ENCODE measurements at regions not wholly inside any gene's neighbourhood (a gene's known extent, or its start where the extent isn't known, plus 50 kb on each side); places are given as distances from the start of the nearest gene placed in this dataset.

DNA sequence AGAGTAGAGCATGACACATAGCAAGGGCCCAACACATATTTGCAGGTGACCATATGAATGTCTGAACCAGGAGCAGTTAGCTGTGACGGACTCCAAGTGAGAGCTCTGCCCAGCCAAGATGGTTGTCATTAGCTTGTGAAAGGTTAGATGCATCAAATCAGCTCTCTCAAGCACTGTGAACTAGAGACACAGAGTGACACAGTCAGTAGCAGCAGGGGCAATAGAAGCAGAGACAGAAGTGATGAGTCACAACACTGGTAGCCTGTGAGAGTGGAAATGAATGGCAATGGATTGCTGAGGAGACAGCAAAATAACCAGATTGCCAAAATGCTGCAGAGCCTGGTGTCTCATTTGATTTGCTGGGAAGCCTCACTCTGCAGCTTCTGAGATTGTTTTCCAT lies 558.9 kb downstream of the PKHD1 start:
- no peaks in the 10 kb centered on the region for H3K27me3 ChIP-seq (ENCODE audit: control insufficient read depth, insufficient read depth, low read length)
- no peaks in the 10 kb centered on the region for H3K9me3 ChIP-seq (ENCODE audit: control insufficient read depth, insufficient read depth, low read depth, low read length)
- H3K4me1 ChIP-seq (ENCODE audit: control insufficient read depth, insufficient read depth, low read length) = peaks cover 6% of the 10 kb centered on the region; the same call in 1 of the 2 replicates
- no peak overlapping the region for H3K27ac ChIP-seq (ENCODE audit: low read depth, low read length)
- no peaks in the 10 kb centered on the region for H3K36me3 ChIP-seq (ENCODE audit: control insufficient read depth, insufficient read depth, low read length)
- no peak overlapping the region for H3K4me3 ChIP-seq (ENCODE audit: low read depth, low read length)
- no peak overlapping the region for H3K9ac ChIP-seq (ENCODE audit: low read length)

- no peak overlapping the region for H3K9ac ChIP-seq (ENCODE audit: low read length)
- no peaks in the 10 kb centered on the region for H3K9me3 ChIP-seq (ENCODE audit: control insufficient read depth, insufficient read depth, low read depth, low read length)
- no peaks in the 10 kb centered on the region for H3K27me3 ChIP-seq (ENCODE audit: control insufficient read depth, insufficient read depth, low read length)
- H3K27ac ChIP-seq (ENCODE audit: low read depth, low read length) = no peak overlapping the region
- H3K4me3 ChIP-seq (ENCODE audit: low read depth, low read length) = no peak overlapping the region
- H3K4me1 ChIP-seq (ENCODE audit: control insufficient read depth, insufficient read depth, low read length) = peaks cover 6% of the 10 kb centered on the region; the same call in 1 of the 2 replicates
- no peaks in the 10 kb centered on the region for H3K36me3 ChIP-seq (ENCODE audit: control insufficient read depth, insufficient read depth, low read length)
Measured at GRCh38 chr6:51529240-51529639, 558.2 kb downstream of the PKHD1 start.

GRCh38 chr6:51531623-51532022 lies 555.8 kb downstream of the PKHD1 start:
- Histone ChIP-seq H3K27ac (ENCODE audit: low read depth, low read length) (no peak overlapping the region), H3K4me3 (ENCODE audit: low read depth, low read length) (no peak overlapping the region), H3K4me1 (ENCODE audit: control insufficient read depth, insufficient read depth, low read length) (peaks cover 8% of the 10 kb centered on the region), H3K9me3 (ENCODE audit: control insufficient read depth, insufficient read depth, low read depth, low read length) (no peaks in the 10 kb centered on the region), H3K9ac (ENCODE audit: low read length) (no peak overlapping the region), H3K36me3 (ENCODE audit: control insufficient read depth, insufficient read depth, low read length) (no peaks in the 10 kb centered on the region), H3K27me3 (ENCODE audit: control insufficient read depth, insufficient read depth, low read length) (no peaks in the 10 kb centered on the region)

DNA sequence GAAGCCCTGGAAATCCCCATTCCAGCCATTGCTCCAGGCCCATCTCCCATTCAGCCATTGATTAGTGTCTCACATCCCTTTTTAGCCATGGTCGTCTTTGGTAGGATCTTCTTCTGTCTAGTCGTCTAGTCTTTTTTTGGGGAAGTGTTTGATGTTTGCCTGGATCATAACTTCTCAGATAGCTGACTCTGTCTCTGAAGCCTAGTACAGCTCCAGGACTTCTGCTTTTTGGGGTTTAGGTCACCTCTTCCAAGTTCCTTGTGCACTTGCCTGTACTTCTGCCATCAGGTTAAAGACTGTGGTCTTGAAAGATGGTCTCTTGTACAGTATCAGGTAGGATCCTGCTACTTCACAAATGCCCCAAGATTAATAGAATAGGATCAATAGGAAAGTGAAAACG lies 553.5 kb downstream of the PKHD1 start:
- no peak overlapping the region for H3K4me3 ChIP-seq (ENCODE audit: low read depth, low read length)
- H3K9ac ChIP-seq (ENCODE audit: low read length) = no peak overlapping the region
- no peaks in the 10 kb centered on the region for H3K9me3 ChIP-seq (ENCODE audit: control insufficient read depth, insufficient read depth, low read depth, low read length)
- H3K27me3 ChIP-seq (ENCODE audit: control insufficient read depth, insufficient read depth, low read length) = no peaks in the 10 kb centered on the region
- H3K4me1 ChIP-seq (ENCODE audit: control insufficient read depth, insufficient read depth, low read length) = peaks cover 8% of the 10 kb centered on the region
- H3K36me3 ChIP-seq (ENCODE audit: control insufficient read depth, insufficient read depth, low read length) = no peaks in the 10 kb centered on the region
- no peak overlapping the region for H3K27ac ChIP-seq (ENCODE audit: low read depth, low read length)

DNA sequence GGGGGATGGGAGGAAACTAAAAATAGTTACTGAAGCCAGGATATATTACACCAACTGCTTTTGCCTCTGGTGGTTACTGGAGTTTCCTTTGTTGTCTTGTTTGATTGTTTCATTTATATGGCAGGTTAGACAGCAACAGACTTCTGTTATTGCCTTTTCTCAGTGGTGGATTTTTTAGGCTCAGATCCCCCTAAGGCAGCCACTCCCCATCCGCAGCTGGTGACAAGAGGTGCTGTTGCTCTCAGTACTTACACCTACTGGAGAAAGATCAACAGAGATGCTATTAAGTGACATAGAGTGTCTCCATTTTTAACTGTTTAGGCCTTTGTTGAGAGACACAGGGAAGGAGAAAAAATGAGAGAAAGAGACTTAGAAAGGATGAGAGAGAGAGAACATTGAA lies 552.1 kb downstream of the PKHD1 start:
- H3K9me3 ChIP-seq (ENCODE audit: control insufficient read depth, insufficient read depth, low read depth, low read length) = no peaks in the 10 kb centered on the region
- no peaks in the 10 kb centered on the region for H3K36me3 ChIP-seq (ENCODE audit: control insufficient read depth, insufficient read depth, low read length)
- peaks cover 7% of the 10 kb centered on the region for H3K4me1 ChIP-seq (ENCODE audit: control insufficient read depth, insufficient read depth, low read length)
- H3K9ac ChIP-seq (ENCODE audit: low read length) = no peak overlapping the region
- no peak overlapping the region for H3K27ac ChIP-seq (ENCODE audit: low read depth, low read length)
- H3K4me3 ChIP-seq (ENCODE audit: low read depth, low read length) = no peak overlapping the region
- no peaks in the 10 kb centered on the region for H3K27me3 ChIP-seq (ENCODE audit: control insufficient read depth, insufficient read depth, low read length)

DNA sequence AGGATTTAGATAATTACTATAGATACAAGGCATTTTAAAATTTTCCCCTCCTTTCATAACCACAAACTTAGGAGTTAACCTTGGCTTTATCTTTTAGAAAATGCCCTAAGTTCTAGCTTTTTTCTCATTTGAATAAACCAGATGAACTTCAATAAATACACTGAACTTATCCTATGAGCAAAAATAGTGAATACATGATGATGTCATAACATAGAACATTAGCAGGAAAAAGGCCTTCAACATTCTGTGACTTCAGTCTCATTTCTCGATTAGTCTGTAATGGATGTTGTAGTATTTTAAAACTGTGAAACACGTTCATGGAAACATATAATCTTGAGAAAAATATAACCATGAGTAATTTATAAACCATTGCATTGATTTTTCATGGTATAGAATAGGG lies 550.7 kb downstream of the PKHD1 start:
- H3K36me3 ChIP-seq (ENCODE audit: control insufficient read depth, insufficient read depth, low read length) = no peaks in the 10 kb centered on the region
- no peak overlapping the region for H3K27ac ChIP-seq (ENCODE audit: low read depth, low read length)
- H3K9ac ChIP-seq (ENCODE audit: low read length) = no peak overlapping the region
- H3K27me3 ChIP-seq (ENCODE audit: control insufficient read depth, insufficient read depth, low read length) = no peaks in the 10 kb centered on the region
- H3K4me1 ChIP-seq (ENCODE audit: control insufficient read depth, insufficient read depth, low read length) = peaks cover 7% of the 10 kb centered on the region
- no peaks in the 10 kb centered on the region for H3K9me3 ChIP-seq (ENCODE audit: control insufficient read depth, insufficient read depth, low read depth, low read length)
- H3K4me3 ChIP-seq (ENCODE audit: low read depth, low read length) = no peak overlapping the region

DNA sequence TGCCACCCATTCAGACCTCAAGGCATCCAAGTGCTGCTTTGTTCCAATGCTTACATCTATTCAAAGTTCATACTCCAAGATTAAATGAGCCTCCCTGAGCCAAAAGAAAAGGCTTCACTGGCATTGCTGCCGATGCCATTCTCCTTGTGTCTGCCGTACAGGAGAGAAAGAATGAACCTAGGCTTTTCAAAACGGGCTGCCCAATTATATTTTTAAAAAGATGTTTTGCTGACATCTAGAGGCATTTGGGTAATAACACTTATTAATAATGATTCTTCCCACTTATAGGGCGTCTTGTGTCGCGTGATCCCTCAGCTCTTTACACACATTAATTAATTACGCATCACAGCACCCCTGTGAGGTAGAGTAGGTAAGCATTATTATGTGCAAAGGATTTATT lies 545.6 kb downstream of the PKHD1 start:
- H3K9me3 ChIP-seq (ENCODE audit: control insufficient read depth, insufficient read depth, low read depth, low read length) = no peaks in the 10 kb centered on the region
- H3K4me1 ChIP-seq (ENCODE audit: control insufficient read depth, insufficient read depth, low read length) = 0 out of 2 replicates have a peak, but pooled peaks cover 5% of the 10 kb centered on the region
- H3K9ac ChIP-seq (ENCODE audit: low read length) = no peak overlapping the region
- no peaks in the 10 kb centered on the region for H3K36me3 ChIP-seq (ENCODE audit: control insufficient read depth, insufficient read depth, low read length)
- no peak overlapping the region for H3K27ac ChIP-seq (ENCODE audit: low read depth, low read length)
- H3K4me3 ChIP-seq (ENCODE audit: low read depth, low read length) = no peak overlapping the region
- no peaks in the 10 kb centered on the region for H3K27me3 ChIP-seq (ENCODE audit: control insufficient read depth, insufficient read depth, low read length)

DNA sequence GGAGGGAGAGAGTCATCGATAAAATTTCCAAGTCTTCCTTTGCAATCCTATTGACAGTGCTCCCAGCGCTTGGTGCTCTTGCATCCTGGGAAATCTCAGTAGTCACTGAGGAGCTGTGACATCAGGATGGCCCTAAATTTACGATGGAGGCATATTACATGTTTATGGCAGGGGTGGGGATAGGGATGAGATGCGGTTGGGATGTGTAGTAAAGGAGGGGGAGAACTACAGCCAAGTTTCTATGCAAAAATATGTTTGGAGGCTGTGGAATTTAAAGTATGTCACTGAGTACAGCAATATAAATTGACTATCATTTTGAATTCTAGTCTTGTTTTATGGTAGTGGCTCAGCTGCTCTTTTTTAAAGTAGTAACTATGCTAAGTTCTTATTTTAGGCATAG lies 544.9 kb downstream of the PKHD1 start:
- Histone ChIP-seq H3K4me1 (ENCODE audit: control insufficient read depth, insufficient read depth, low read length) (0 out of 2 replicates have a peak, but pooled peaks cover 5% of the 10 kb centered on the region), H3K36me3 (ENCODE audit: control insufficient read depth, insufficient read depth, low read length) (no peaks in the 10 kb centered on the region), H3K9ac (ENCODE audit: low read length) (no peak overlapping the region), H3K4me3 (ENCODE audit: low read depth, low read length) (no peak overlapping the region), H3K27me3 (ENCODE audit: control insufficient read depth, insufficient read depth, low read length) (no peaks in the 10 kb centered on the region), H3K9me3 (ENCODE audit: control insufficient read depth, insufficient read depth, low read depth, low read length) (no peaks in the 10 kb centered on the region), H3K27ac (ENCODE audit: low read depth, low read length) (no peak overlapping the region)

GRCh38 chr6:51550243-51550642 lies 537.2 kb downstream of the PKHD1 start:
- Histone ChIP-seq H3K36me3 (ENCODE audit: control insufficient read depth, insufficient read depth, low read length) (no peaks in the 10 kb centered on the region), H3K4me3 (ENCODE audit: low read depth, low read length) (no peak overlapping the region), H3K9ac (ENCODE audit: low read length) (no peak overlapping the region), H3K9me3 (ENCODE audit: control insufficient read depth, insufficient read depth, low read depth, low read length) (no peaks in the 10 kb centered on the region), H3K4me1 (ENCODE audit: control insufficient read depth, insufficient read depth, low read length) (peaks cover 5% of the 10 kb centered on the region), H3K27me3 (ENCODE audit: control insufficient read depth, insufficient read depth, low read length) (no peaks in the 10 kb centered on the region), H3K27ac (ENCODE audit: low read depth, low read length) (no peak overlapping the region)

DNA sequence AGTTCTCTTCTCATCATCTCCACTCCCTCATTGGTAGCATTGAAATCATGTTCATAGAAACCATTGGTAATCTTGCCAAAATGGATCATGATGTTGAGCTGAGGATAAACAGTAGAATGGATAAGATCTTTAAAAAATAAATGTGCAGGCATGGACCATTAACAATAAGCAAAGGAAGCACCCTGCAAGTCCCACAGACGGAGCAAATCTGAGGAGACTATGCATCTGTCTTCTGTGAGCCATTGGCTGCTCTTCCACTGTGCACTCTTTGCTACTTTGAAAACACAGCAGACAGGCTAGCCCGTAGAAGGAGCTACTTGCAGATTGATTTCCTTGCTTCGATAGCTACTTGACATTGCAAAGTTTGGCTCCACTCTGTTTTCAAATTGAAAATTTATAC lies 535.0 kb downstream of the PKHD1 start:
- Histone ChIP-seq H3K36me3 (ENCODE audit: control insufficient read depth, insufficient read depth, low read length) (no peaks in the 10 kb centered on the region), H3K27ac (ENCODE audit: low read depth, low read length) (no peak overlapping the region), H3K9me3 (ENCODE audit: control insufficient read depth, insufficient read depth, low read depth, low read length) (no peaks in the 10 kb centered on the region), H3K4me3 (ENCODE audit: low read depth, low read length) (no peak overlapping the region), H3K27me3 (ENCODE audit: control insufficient read depth, insufficient read depth, low read length) (no peaks in the 10 kb centered on the region), H3K9ac (ENCODE audit: low read length) (no peak overlapping the region), H3K4me1 (ENCODE audit: control insufficient read depth, insufficient read depth, low read length) (peaks cover 5% of the 10 kb centered on the region)

- Histone ChIP-seq H3K27ac (ENCODE audit: low read depth, low read length) (no peak overlapping the region), H3K27me3 (ENCODE audit: control insufficient read depth, insufficient read depth, low read length) (no peaks in the 10 kb centered on the region), H3K9ac (ENCODE audit: low read length) (no peak overlapping the region), H3K4me3 (ENCODE audit: low read depth, low read length) (no peak overlapping the region), H3K36me3 (ENCODE audit: control insufficient read depth, insufficient read depth, low read length) (no peaks in the 10 kb centered on the region), H3K4me1 (ENCODE audit: control insufficient read depth, insufficient read depth, low read length) (peaks cover 5% of the 10 kb centered on the region), H3K9me3 (ENCODE audit: control insufficient read depth, insufficient read depth, low read depth, low read length) (no peaks in the 10 kb centered on the region)
Measured at GRCh38 chr6:51553246-51554015, 534.0 kb downstream of the PKHD1 start.
